C1 segment of cervical spinal cord (tissue), 14 donors: ENCODE measurements at regions not wholly inside any gene's neighbourhood (a gene's known extent, or its start where the extent isn't known, plus 50 kb on each side); places are given as distances from the start of the nearest gene placed in this dataset.

Experiments
- DNase-seq, 14 donors: peaks; one replicate each; lab custom pipeline; 2025; lab: John Stamatoyannopoulos, UW

DNA sequence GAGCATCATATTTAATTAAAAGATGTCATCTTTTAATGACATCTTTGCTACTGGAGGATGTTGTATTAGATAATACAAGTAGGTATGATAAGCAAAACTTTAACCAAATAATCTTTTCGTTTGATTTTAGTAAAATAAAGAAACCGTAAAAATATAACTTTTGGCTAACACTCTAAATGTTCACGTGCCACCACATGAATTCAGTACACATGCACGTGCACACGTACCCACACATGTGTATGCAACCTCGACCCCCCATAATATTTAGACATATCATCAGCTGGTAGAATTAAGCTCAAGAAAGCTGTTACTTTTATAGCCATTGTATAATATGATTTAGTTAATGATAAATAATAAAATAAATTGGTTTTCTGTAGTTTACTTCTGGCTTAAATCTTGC is 566.6 kb upstream of the FBXO33 start:
- DNase-seq, result no peak

DNA sequence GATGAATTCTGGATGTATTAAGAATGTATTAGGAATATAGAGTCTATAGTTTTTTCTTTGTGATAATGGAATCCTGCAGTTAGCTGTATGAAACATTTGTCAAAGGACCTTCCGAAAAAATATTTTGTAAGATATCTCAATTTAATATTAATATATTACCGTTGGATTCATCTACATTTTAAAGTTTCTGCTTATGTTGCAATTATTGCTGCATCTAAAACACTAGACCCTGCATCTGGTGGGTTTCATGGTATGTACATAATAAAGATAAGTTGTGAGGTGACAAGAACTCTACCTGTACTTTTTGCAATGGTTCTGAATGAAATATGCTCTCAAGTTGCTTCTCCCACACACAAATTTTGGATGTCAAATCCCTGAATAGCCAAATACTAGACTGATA is 565.9 kb upstream of the FBXO33 start:
- no peak for DNase-seq

DNA sequence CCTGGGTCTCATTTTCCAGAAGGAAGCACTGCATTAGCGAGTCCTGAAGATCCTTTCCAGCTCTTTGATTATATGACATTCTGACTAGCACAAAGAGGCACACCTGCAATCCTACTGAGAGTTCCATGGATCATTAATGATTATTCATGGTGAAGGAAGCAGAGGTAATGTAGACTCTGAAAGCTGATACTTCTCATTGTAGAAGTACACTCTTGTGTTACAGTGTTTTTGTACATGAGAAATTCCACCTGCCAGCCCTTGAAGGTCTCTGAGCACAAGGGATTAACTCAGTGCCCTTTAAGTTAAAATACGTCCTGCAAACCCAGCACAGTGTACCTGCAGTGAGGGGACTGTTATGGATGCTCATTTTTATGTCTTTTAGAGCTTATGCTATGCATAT is 558.8 kb upstream of the FBXO33 start:
- no peak for DNase-seq

DNA sequence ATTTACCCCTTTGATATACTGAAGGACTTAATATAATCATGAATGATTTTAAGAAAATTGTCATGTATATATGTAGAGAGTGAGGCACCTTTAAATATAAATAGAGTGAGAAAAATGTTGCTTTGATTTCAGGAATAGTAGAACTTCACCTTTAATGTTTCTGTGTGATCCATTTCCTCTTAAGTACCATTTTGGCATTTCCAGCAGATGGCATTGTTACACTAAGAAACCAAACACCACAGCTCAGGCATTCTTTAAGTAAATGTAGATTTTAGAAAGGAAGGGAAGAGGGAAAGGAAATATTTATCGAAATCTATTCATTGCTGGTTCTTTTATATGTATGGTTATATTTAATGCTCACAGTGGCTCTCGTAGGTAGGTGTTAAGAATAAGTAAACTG is 556.7 kb upstream of the FBXO33 start:
- DNase-seq, result no peak

DNA sequence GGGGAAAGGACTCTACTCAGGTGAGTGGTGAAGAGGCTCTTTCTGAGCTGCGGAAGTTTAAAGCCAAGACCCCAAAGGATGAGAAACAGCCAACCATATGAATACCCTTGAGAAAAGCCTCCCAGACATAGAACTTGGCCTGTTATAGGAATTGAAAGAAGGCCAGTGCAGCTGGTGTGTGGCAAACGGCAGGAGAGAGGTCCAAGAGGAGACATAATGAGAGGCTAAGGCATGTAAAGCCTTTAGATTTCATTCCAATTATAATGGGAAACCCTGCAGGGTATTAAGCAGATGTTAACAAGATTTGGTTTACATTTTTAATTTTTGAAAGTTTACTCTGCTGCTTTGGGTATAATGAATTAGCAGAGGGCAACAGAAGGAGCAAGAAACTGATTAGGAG is 552.1 kb upstream of the FBXO33 start:
- no peak for DNase-seq

DNA sequence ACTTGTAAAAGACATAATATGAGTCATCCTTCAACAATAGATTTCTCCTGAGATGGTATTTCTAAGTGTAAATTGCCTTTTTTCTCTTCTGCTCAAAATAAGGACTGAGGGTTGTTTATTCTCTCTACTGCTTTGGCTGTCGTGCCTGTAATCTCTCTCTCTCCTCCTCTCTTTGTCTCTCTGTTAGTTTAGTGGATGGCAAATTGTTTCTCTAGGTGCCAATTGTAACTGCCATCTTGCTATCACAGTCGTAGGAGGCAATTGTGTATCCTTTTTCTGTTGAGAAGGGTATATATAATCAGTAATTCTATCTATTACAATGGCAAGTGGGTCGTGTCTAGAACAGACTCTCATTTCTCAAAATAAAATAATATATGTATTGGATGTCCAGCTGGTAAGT is 545.0 kb upstream of the FBXO33 start:
- DNase-seq, result no peak

DNA sequence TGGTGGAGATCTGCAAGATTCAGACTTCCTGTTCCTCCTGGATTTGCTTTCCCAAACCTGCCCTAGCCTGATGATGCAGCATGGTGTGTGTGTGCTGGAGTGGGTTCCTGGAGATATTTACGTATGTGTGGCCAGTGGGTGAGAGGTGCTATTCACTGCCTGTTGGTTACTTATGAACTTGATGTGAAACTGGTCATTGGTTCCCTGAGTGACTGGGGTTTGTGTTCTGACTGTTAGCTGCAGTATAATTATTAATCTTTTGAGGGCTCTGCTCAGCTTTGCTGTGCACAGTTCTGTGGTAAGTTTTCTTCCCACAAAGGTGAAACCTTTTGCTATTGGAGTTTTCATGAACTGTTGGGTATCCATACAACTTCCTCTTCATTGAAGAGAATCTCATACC is 541.8 kb upstream of the FBXO33 start:
- DNase-seq, result no peak

DNA sequence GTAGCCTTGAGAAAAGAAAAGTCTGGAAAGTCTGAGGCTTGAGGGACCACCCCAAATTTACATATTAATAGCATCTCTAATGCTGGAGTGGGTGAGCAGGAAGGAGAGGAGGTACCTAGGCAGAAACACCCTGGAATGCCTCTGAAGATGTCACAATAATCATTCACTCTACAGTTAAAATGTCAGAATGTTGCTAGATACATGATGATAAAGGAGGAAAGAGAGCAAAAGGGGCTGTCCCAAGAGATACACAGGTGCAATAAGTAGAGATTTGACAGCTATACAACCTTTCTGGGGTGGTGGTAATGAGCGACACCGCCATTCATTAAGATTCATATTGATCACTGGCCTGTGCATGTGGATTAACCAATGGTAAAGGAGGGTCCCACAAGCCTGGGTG is 540.5 kb upstream of the FBXO33 start:
- no peak for DNase-seq

DNA sequence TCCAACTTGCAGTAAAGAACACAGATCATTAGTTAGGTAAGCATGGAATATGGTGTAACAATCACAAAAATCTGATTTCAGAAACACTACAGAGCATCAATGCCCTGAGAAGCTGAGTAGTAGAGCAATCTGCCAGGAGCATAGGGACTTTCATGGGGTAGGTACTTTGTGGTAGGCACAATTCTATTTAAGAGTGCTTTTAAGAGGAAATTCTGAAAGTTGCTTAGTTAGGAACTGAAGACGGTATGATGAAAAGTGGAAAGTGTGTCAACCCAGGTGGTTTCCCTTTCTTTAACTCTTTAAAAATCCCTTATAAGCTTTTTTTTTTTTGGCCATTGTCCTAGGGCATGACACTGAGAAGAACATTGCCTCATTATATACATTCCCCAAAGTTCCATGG is 535.7 kb upstream of the FBXO33 start:
- DNase-seq, result no peak

DNA sequence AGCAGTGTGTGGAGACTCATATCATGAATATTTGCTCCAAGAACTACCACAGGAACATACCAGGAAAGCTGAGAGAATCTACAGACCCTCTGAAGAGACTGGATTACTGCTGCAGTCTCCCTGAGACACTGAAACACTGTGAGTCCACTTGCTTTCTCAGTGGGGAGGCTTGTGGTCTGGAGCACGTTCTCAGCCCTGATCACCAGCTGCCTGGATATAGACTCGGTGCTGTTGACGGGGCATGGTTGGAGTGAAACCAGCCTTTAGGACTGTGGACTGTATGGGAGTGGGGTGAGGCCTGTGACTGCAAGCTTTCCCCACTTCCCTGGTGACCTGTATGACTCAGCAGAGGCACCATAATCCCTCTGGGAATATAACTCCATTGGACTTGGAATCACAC is 525.8 kb upstream of the FBXO33 start:
- no peak for DNase-seq

DNA sequence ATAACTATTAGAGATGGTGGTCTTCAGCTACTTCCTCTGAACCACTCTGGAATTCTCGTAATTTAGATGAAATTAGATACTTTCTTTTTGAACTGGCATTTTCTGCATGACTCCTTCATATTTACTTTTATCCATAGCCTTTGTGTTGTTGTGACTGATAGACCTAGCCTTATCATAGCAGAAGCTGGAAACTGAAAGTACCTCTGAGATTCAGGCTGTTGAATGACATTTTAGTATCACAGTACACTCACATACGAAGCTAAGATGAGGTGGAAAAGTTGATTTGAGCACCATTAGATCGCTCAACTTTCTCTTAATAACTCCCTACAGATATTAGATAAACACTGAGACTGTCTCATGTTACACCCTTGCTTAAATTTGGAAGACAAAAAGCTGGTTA is 525.1 kb upstream of the FBXO33 start:
- no peak for DNase-seq

DNA sequence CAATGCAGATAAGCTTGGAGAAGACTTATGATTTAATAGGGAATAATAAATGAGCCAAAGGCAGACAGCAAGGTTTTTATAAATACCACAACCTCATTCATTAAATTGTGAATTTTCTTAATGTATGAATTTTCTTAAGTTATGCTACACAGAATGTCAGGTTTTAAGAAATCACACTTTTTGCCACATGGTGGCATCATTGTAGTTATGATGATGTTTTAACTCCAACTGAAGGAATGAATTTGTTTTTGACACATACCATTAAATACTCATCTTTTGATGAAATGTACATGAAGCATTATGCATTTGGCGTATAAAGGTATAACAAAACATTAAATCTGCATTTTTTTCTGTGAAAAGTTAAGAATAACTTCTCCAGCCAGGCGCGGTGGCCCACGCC is 524.1 kb upstream of the FBXO33 start:
- no peak for DNase-seq

DNA sequence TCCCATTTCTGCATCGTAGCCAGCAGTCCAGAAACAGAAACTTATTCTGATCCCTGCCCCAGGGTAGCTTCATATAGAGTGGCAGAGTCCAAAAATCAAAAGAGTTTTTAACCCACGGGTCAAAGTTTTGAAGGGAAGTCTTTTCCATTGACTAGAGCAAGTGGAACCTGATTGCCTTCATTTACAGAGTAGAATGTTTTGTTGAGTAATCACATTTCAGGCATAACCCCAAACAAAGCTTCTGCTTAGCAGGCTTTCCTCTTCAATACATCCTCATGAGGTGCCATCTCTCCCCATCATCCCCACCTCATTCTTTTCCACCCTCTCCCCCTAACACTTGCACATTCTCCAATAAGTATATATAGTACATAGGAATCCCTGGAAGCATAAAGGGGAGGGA is 516.0 kb upstream of the FBXO33 start:
- no peak for DNase-seq

DNA sequence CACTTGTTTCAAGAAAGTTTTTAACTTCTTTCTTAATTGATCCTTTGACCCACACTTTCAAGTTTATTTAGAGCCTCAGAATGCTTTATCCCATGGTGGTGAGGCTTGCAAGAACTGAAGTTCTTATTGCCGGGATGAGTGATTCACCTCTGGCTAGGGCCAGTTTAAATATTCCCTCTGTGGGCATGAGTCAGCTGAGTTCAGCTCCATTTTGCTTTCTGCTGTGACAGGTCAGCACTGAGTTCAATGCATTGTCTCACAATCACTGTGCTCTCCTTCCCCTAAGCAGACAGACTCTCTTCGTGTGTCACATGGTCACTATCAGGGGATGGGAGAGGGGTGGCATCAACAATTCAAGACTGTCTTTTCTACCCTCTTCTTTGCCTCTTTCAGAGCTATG is 514.6 kb upstream of the FBXO33 start:
- DNase-seq, result no peak

DNA sequence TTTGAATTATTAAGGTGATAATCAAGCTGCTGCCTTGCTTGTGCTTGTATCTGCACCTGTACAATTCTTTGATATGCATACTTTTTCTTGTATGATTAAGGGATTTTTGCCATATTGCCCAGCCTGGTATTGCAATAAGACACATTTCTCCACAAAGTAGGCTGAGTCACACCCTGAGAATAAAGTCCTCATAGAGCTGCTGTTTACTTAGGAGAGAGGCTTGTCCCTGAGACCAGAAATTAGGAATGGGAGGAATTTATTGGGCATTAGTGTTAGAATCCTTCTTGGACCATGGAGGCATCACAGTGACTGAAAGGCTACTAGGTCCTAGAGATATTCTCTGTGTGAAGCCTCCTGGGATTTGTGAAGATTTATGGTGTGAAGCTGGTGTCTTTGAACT is 506.8 kb upstream of the FBXO33 start:
- no peak for DNase-seq

DNA sequence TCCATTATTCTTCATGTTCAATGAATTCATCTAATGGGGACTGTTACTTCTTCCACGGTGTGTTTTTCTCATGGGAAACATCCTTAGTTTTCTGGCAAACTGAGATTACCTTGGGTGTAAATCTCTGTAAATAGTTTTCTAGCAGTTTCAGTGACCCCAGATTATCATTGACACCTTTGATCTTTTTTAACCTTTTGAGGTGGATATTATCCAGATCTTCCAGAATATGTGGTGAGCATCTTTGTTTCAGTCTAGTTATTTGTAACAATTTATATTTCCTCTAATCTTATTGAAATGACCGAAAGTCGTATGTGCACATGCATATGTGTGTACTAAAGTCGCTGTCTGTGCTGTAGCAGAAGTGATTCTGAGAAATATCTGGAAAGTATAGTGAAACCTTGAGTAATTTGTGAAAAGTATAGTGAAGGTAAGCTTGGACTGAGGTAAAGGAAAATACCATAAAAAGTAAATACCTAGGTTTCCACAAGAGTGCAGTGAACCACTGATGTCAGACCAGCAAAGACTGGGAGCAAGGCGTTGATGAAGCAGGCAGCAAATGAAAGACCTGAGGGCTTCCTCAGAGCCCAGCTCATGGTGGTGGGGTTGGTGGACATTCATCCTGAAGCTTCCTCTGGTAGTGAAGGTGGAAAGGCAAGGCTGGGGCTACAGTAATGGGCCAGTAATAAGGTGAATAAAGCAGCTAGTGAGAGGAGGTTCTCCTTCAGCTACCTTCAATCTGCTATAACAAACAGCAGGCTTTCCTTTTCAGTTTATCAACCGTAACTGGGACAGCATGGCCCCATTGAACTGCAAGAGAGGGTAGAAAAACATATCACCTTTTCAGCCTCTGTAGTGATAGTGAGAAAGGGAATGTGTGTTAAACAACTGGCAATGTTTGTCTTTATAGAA is 480.2 kb upstream of the FBXO33 start:
- no peak for DNase-seq

DNA sequence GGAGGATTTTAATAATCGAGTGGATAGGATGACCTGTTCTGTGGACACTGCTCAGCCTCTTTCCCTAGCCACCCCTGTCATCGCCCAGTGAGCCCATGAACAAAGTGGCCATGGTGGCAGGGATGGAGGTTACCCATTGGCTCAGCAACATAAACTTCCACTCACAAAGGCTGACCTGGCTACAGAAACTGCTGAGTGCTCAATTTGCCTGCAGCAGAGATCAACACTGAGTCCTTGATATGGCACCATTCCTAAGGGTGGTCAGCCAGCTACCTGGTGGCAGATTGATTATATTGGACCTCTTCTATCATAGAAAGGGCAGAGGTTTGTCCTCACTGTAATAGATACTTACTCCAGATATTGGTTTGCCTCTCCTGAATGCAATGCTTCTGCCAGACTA is 465.4 kb upstream of the FBXO33 start:
- no peak for DNase-seq

DNA sequence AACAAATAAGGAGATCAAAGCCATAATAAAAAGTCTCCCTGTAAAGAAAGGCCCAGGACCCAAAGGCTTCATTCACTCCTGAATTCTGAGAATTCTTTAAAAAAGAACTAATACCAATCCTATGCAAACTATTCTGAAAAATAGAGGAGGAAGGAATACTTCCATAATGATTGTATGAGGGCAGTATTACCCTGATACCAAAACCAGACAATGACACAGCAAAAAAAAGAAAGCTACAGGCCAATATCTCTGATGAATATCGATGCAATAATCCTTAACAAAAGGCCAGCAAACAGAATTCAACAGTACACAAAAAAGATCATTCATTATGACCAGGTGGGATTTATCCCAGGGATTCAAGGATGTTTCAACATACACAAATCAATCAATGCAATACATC is 457.8 kb upstream of the FBXO33 start:
- no peak for DNase-seq

DNA sequence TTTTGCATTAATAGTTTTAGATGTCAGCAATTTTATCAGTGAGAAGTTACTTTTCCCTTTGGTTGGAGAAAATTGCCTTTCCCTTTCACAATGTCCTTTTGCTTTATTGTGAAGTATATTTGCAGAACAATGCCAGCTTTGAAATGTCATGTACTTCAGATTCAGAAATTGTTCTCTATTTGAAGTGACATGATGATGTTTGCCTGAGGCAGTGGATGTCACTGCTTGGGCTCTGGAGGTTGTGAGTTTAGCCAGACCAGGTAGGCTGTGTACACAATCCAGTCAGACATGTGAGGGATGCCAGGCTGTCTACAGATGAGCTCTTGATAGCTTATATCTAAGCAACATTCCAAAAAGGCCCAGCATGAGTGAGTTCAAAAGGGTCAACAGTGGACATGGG is 451.9 kb upstream of the FBXO33 start:
- DNase-seq, result no peak

DNA sequence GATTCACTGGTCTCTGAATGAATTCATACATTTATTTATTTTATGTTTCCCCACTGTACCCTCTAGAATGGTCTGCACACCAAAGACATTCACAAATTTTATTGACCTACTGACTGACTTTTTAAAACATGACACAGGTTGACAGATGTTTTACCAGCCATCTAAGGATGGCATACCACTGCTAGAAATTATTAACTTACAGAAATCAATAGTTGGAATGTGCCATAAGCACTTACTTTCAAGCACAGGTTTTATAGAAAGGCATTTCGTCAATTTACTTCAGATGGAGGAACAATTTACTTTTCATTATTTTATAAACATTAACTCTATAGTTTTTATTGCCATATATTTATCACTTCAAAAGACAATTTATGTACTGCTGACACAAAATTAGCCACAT is 448.7 kb upstream of the FBXO33 start:
- no peak for DNase-seq

DNA sequence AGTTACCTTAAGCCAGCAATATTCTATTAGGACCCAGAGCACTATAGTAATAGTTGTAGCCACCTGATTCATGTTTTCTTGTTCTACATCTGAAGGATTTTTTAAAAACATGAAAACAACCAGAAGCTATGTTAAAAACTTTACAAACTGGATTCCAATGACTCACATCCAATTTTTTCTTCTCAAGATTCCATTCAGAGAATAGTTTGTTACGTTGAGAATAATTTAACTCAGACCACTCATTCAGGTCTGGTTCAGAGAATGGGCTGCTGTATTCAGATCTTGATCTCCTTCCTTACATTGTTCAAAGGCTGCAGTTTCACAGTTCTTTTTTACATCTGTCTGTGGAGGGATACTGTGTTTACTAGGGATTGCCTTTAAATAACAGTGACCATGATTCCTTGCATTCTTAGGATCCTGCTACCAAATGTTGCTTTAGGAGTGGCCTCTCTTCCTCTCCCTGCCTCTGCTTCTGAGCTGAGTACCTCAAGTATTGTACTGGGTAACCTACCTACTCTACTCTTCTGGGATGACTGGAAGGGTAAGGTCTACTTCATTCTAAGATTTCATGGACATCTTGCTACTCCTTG is 448.0 kb upstream of the FBXO33 start:
- DNase-seq, result no peak

DNA sequence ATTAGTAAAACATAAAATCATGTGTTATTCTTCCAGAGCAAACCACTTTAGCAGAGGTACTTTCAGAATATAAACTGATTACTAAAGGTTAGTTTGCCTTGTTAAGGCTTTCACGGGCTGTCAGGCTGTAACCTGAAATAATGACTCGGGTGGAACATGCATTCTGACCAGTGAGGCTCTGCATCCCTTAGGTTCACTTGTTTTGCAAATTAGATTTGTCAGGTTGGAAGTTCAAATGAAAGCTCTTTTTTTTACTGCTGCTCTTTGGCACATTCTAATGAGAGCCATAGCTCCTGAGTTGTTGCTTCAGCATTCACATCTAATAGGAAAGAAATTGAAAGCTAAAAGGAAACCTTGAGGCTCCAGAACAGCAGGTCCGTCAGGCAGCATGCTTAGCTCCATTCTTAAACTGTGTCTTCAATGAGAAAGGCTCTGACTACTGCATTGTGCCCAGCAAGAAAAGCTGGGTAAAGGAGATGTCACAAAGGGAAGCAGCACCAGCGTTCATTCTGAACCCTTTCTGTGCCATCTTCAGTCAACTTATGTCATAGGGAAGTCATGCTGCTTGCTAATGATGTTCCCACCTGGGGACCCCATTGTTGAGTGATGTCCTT is 445.5 kb upstream of the FBXO33 start:
- DNase-seq, result no peak

DNA sequence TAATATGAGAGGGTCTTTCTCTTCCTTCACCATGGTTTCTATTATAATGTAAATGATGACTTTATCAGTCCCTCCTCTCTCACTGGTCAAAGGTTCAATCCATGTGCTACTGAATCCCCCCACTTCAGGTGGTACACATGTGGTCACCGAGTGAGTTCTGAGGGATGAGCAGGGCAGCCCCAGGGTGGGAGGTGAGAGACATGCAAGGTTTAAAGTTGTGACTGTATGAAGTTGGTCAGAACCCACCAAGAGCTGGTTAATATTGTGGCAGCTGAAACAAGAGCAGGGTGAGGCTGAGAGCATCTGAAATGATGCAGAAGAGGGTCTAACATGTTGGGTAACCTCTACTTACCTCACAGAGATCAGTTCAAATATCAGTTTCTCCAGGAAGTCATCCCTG is 444.7 kb upstream of the FBXO33 start:
- no peak for DNase-seq
